Pons (tissue), 1 donor: ENCODE measurements at regions not wholly inside any gene's neighbourhood (a gene's known extent, or its start where the extent isn't known, plus 50 kb on each side); places are given as distances from the start of the nearest gene placed in this dataset.
"Not testable (repeated sequence)": the region's sequence is repeated elsewhere in the genome, so short reads cannot be mapped to it uniquely, and the experiment has no call there.

Experiments
- DNase-seq: peaks from one replicate; pipeline ENCODE4 v3.0.0-alpha.2; 2016; ENCODE audit warnings: low spot score

DNA sequence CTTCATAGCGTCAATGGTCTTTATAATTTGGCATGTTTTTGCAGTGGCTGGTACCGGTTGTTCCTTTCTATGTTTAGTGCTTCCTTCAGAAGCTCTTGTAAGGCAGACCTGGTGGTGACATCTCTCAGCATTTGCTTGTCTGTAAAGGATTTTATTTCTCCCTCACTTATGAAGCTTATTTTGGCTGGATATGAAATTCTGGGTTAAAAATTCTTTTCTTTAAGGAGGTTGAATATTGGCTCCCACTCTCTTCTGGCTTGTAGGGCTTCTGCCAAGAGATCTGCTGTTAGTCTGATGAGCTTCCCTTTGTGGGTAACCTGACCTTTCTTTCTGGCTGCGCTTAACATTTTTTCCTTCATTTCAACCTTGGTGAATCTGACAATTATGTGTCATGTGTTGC lies 250.0 kb upstream of the CTNNB1 start:
- DNase-seq = not testable (repeated sequence)

DNA sequence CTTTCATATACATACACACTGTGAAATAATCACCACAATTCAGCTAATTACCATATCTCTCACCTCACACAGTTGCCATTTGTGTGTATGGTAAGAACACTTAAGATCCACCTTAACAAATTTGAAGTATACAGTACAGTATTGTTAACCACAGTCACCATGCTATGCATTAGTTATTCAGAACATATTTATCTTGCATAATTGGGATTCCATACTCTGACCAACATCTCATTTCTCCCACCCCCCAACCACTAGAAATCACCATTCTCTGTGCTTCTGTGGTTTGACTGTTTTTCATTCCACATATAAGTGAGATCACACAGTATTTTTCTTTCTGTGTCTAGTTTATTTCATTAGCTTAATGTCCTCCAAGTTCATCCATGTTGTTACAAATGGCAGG lies 247.7 kb upstream of the CTNNB1 start:
- no peak for DNase-seq

DNA sequence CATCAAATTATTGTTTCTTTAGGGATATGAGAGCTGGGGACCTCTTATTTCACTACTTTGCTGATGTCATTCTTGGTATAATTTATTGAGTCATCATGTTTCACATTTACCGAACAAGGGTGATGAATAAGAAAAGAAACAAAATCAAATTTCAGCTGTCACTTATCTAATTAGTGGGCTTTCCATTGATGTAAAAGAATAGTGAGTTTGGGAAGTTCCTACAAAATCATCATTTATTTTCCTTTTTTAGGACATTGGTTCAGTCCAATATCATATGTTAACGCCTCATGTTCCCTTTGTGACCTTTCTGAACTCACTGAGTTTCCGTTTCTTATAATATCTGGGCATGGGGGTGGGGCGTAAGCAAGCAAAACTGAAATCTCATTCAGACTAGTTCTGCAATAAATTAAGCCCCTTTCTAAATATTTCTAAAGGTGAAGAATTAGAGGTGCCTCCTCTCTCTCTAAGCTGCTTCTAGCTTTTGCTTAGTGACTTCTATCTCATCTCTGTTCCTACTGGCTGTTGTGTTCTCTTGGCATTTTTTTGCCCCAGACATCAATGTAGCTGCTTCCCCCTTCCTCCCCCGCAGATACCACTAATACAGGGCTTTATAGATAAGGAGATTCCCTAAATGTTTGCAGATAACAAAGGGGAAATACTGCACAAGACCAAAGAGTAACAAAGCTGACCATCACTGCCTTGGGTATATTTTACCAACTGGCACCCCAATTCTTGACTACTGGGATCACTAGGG lies 238.0 kb upstream of the CTNNB1 start:
- DNase-seq = no peak

DNA sequence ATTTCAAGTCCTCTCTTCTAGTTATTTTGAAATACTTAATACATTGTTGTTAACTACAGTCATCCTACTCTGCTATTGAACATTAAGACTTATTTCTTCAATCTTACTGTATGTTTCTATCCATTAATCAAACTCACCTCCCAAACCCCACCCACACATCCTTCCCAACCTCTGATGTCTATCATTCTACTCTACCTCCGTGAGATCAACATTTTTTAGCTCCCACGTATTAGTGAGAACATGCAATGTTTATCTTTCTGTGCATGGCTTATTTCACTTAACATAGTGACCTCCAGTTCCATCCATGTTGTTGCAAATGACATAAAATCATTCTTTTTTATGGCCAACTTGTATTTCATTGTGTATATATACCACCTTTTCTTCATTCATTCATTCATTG lies 236.6 kb upstream of the CTNNB1 start:
- DNase-seq = no peak

DNA sequence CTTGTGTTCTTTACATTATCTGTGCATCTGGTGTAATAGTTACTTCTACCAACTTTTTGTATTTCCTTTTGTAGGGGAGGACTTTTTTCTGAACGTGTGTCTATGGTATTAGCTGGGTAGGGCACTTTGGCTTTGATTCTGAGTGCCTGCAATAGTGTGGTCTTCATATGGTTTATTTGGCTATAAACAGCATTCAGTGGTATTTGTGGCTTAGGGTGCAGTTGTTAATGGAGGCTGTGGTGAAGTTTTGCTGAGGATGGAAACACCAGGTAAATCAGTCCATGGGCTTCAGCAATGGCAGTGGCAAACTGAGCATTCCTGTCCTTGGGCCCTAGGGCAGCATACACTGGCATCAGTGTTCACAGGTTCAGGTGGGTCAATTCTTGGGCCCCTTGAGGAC lies 230.6 kb upstream of the CTNNB1 start:
- no peak for DNase-seq

DNA sequence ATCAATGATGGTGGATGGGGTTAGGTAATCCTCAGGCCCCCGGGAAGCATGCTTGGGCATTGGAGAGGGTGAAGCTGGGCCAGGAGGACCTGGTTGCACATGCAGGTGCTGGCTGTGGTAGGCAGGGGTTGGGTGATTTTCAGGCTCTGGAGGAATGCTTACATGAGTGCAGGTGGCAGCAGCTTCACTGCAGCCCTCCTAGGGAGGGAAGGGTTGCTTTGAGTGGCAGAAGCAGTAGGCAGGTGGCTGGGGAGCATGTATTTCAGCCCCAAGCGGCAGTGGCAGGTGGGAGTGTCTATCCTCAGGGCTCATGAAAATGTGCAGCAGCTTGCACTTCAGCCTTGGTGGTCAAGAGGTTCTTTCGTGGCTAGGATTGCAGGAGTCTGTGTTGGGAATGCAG lies 230.0 kb upstream of the CTNNB1 start:
- no peak for DNase-seq

DNA sequence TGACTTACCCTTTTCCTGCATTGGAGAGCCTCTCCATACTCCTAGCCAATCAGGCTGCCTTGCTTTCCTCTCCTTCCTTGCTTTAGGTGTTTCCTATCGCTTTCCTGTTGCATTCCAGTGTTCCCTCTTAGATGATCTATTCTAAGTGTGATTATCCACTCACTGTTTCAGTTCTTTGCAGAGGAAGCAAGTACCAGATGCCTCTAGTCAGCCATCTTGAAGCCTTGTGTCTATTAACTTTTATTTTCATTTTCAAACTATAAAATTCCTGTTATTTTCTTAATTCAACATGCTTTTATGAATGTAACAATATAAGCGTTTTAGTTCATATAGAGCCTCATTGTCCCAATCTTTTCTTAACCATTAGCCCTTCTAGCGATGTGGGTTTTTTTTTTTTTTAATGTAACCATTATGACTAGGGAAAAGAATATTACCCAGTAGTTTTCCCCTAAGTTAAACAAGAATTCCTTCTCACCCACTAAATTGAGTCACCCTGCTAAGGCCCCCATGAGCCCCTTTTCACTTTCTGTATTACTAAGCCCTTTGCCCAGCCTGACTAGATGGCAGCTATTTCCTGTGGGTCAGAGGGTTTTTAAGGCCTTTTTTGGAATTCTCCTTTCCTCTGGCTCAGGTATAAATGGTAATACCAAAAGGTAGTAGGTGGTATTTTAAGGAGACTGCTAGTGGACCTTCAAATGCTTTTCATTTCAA lies 229.4 kb upstream of the CTNNB1 start:
- no peak for DNase-seq

DNA sequence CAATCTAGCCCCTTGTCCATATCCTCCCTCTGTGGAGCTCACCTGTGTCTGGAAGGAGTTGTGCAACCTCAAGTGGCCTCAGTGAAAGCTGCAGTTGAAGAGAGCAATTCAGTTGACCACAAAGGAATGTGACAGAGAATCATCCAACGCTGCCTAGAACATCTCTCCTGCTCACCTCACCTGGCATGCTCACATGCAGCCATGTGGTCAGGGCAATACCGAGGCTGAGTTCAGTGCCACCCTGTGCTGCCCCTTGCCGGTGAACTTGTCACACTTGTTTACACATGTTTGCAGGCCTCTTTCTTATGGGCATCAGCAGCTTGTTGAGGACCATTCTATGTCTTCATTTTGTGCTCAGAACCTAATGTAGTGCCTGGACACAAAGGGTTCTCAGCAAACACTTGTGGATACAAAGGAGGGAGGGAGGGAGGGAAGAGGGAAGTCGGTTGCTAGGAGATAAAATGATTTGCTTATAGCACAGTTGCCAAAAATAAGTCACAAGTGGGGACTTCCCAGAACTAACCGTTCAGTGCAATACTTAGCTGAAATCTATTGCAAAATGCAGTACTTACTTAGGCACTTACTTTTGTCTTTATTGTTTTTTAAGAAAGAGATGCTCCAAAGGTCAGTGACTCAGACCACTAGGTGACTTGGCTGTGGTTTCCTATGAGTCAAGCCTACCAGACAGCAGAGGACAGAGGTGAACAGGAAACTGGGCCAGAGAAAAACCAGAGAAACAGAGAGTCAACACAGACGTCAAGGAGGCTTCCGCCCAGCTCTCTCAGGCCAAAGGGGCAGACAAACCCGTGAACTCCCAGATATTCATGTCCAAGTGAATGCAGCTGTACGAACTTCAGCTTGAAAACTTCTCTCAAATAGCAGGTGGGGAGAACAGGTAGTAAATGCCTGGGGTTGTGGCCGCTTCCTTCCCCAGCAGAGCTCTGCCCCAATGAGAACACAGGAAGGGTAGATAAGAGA lies 227.8 kb upstream of the CTNNB1 start:
- peak; percentile 52 for DNase-seq

DNA sequence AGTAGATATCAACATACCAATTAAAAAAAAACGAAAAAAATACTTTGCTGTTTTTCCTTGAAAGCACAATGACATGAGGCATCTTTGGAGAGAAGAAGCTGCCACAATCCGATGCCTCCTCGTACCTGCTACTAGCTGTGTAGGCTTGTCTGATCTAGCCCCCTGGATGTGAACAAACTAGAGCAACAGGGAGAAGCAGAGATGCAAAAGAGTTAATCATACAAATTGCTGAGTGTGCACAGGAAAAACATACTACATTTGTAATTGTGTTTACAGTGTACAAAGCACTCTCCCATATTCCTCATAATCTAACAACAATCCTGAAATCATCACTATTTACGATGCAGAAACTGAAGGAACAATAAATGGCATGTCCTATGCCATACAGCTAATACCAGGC lies 227.0 kb upstream of the CTNNB1 start:
- DNase-seq = no peak

DNA sequence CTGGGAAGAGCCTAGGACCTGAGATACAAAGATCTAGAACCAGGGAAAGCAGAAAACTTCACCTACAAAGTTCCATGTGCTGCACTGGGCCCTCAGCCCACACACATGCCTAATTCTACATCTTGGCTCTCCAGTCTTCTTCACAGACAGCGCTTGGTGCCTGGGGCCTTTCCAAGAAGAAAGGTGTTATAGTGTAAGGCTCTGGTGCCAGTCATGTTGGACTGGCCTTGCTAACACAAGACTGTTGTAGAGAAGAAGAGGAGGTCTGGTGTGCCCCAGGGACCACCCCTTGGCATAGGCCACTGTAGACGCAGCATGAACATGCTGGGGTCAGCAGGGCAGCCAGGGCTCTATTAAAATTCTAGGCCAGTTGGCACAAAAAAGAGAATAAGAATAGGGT lies 226.2 kb upstream of the CTNNB1 start:
- DNase-seq = no peak

DNA sequence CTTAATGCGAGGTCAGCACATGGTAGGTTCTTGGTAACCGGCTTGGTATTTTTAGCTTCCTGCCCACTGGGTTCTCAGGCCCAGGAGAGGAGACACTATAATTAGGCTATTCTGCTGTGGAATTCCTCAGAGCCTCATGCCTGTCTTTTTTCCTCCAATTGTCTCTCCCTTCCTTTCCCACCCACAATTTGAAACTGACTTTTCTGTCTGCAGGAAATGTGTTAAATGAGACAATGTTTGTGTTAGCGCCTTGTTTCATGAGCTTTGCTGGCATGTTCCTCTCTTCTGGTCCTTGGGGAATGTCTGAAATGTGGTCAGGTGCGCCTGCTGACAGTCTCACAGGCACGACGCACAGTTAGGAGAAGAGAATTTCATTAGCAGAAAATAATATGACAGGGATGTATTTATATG lies 223.6 kb upstream of the CTNNB1 start:
- DNase-seq = no peak

DNA sequence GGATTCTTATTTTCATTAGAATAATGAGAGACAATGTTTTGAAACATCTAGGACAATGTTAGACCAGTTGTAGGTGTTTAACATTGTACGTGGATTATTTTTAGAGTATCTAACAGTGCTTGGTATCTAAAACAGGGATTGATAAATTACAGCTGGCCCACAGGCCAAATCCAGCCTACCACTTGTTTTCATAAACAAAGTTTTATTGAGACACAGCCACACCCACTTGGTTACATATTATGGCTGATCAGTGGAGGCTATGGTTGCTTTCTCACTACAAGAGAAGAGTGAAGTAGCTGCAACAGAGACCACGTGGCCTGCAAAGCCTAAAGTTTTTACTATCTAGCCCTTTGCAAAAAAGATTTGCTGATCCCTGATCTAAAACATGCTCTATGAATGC lies 223.1 kb upstream of the CTNNB1 start:
- no peak for DNase-seq

DNA sequence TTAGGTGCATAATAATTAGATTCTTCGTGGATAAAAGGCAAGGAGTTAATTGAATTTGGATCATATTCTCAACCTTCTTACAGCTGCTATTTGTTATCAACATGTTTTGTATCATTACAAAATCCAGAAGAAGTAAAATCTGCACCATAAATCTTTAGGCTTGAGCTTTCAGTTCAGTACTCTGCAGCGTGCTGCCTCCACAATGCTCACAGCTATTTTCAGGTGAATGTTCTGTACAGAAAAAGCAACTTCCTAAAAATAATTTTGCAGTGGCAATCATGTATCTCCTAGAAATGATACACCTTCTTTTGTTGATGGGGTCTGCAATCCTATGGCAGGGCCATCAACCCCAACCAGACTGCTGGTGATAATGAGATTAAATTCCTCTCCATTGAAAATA lies 220.9 kb upstream of the CTNNB1 start:
- no peak for DNase-seq

DNA sequence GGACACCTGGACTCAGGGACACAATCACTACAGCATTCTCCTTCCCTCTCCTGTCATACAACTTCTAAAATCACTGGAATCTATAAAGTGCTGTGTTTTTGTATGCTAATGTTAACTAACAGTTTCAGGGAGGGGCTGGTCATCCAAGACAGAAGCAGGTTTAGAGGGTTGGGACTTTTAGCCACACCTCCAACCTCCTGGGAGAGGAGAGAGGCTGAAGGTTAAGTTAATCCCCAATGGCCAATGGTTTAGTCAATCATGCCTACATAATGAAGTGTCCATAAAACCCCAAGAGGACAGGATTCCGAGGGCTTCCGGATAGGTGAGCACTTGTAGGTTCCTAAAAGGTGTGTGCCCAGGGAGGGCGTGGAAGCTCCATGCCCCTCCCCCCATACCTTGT lies 219.3 kb upstream of the CTNNB1 start:
- DNase-seq = no peak

DNA sequence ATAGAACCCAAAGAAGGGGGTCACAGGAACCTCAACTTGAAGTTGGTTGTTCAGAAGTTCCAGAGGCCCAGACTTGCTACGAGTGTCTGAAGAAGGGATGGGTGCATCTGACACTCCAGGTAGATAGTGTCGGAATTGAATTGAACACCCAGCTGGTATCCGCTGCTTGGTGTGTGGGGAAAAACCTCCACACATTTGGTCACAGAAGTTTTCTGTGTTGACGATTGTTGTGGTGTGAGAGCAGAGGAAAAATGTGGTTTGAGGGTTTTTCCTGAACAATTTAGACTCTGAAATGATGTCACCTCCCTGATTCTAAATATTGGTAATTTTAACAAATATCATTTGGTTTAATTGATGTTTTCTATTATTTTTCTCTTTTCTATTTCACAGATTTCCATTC lies 218.8 kb upstream of the CTNNB1 start:
- DNase-seq = no peak

DNA sequence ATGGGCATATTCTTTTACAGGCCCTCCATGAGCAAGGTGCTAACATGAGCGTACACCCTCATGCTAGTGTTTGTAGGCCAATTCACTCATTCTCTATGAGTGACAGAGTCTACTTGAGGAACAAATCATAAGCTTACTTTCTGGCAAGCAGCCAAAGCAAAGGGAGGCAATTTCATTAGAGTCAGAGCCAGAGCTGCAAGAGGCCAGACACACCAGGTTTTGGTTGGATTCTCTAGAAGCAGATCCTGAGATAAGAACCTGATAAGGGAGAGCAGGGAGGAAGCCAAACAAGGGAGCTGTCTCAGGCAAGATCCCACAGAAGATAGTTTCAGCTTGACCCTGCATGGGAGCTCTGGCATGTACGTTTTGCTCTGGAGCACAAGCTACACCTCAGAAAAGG lies 214.1 kb upstream of the CTNNB1 start:
- DNase-seq = no peak

DNA sequence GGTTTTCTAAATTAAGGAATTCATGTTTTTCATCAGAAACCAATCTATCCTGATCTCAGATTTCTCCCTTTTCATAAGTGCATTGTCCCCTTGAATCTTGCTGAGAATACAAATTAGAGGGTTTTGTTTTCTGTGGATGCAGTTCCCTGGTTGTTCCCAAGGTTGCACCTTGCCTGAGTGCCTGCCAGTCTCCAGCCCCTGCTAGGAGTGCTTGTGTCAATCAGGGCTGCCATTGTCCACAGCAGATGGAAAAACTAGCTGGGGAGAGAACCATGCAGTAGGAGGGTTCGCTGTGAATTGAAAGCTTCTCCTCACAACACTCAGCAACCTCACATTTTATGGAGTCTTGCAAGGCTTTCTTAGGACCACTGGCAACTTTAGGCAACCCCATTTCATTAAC lies 210.8 kb upstream of the CTNNB1 start:
- DNase-seq = no peak

DNA sequence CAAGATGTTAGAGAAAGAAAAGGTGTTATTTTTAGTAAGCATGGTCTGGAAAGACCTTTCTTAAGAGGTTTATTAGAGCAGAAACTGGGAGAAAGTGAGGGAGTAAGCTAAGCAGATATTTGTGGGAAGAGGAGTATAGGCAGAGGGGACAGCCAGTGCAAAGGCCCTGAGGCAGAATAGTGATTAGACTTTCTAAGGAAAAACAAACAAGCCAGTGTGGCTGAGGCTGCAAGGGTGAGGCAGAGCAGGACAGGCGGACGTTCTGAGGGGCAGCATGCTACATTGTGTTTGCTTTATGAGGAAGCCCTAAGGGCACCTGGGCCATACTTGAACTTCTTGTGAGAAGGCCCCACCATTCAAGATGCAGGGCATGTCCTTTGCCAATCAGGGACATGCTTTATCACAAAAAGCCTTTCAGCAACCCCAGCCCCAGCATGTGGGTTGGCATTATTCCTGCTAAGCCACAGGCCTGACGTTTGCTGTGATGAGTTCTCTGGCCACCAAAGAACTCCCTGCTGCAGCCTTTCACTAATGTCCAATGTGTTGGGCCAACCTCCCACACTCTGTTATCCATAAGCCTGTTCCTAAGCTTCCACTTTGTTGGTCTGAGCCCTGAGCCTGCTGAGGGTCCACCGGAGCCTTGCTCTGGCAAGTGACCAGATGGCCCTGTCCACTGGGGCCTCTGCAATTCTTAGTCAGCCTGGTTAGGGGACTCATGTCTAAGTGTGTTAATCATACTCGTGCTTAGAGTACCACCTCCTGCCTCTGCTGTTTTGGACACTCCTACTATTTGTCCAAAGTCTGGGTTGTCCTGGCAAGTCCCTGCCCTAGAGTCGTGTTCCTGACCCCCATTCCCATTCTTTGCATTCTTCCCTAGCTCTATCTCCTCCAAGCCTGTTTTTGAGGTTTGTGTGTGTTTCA lies 209.9 kb upstream of the CTNNB1 start:
- no peak for DNase-seq

DNA sequence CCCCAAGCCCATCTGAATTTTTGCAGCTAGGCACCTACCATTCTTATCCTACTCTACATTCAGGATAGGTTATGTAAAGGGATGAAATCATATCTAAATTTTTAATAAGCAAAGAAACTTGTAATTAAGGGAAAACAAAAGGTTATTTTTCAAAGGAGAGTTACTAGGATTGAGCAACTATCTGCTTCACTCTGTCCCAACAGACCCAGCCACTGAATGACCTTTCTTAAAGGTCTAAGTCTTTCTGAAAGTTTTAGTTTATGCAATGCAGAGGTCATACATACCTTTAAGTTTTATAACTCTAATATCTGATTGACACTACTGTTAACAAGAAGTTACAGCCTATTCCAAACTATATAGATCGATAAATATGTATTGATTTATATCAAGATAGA lies 209.2 kb upstream of the CTNNB1 start:
- DNase-seq = no peak

DNA sequence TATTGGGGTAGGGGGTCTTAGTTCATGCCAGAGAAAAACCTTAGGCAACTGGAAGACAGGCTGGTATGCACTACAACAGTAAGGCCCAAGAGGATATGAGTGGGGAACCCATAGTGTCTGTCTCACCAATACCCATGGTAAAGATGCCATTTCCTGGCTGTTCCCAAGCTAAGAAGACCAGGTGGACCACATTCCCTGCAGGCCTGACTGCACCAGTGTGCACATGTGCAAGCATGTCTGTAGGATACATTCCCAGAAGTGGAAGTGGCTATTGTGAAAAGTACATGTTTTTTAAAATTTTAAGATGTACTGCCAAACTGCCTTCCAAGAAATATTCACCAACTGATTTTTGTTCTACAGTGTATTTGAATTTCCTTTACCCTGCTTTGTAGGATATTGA lies 207.3 kb upstream of the CTNNB1 start:
- DNase-seq = no peak

DNA sequence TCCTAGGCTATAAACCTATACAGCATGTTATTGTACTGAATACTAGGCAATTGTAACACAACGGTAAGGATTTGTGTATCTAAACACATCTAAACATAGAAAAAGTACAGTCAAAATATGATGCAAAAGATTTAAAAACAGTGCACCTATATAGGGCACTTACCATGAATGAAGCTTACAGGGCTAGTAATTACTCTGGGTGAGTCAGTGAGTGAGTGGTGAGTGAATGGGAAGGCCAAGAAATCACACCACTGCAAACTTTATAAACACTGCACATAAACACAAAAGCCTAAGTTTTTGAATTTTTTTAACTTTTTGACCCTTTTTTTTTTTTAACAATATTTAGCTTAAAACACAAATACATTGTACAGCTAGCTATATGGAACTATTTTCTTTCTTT lies 204.7 kb upstream of the CTNNB1 start:
- DNase-seq = no peak

DNA sequence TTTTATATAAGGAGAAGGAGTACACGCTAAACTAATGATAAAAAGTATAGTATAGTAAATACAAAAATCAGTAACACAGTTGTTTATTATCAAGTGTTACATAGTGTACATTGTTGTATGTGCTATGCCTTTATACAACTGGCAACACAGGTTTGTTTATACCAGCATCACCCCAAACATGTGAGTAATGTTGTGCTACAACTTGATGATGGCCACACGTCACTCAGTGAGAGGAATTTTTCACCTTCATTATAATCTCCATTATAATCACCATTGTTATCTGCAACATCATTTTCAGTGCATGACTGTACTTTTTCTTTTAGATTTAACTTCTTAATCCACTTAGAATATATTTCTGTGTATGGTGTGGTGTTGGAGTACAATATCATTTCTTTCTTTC lies 204.0 kb upstream of the CTNNB1 start:
- no peak for DNase-seq
